Fibroblast of lung (primary cell): ENCODE measurements at regions not wholly inside any gene's neighbourhood (a gene's known extent, or its start where the extent isn't known, plus 50 kb on each side); places are given as distances from the start of the nearest gene placed in this dataset.

Experiments
- DNase-seq, 2 donors: peaks; one replicate each; pipeline versions ENCODE4 v3.0.0 to v3.0.0-alpha.2; 2010; ENCODE audit warnings: low read depth in 2 of 2
- H2AFZ ChIP-seq: 2 replicates; pipeline ENCODE4 v1.5.1; 2012; ENCODE audit warnings: low read length, control low read depth, inconsistent platforms
- H3K27ac ChIP-seq: 2 replicates; pipeline ENCODE4 v1.5.1; 2011; ENCODE audit warnings: low read length, control low read depth; ENCODE audit not compliant: insufficient read depth
- H3K27me3 ChIP-seq: 2 replicates; pipeline ENCODE4 v1.5.1; 2011; ENCODE audit warnings: mild to moderate bottlenecking, low read length; ENCODE audit not compliant: control insufficient read depth, insufficient read depth
- H3K36me3 ChIP-seq: 2 replicates; pipeline ENCODE4 v1.5.1; 2011; ENCODE audit warnings: low read length; ENCODE audit not compliant: control insufficient read depth, insufficient read depth
- H3K4me1 ChIP-seq: 2 replicates; pipeline ENCODE4 v1.5.1; 2011; ENCODE audit warnings: low read length; ENCODE audit not compliant: control insufficient read depth, insufficient read depth; ENCODE audit errors: extremely low read depth
- H3K4me2 ChIP-seq: 2 replicates; pipeline ENCODE4 v1.5.1; 2011; ENCODE audit warnings: low read length, control low read depth; ENCODE audit not compliant: insufficient read depth; ENCODE audit errors: extremely low read depth
- H3K4me3 ChIP-seq, 4 experiments: fragments of 200-600 bp in 1 of 4; sonication (generic) in 1 of 4; replicated peaks in 1 of 4; 2 replicates each; pipeline ENCODE4 v1.5.1; 2011 to 2016; ENCODE audit warnings: low read length in 4 of 4, low read depth in 3 of 4, mild to moderate bottlenecking in 3 of 4, control low read depth in 2 of 4, inconsistent platforms in 1 of 4, mixed read lengths in 1 of 4; ENCODE audit not compliant: insufficient read depth in 1 of 4; ENCODE audit errors: control extremely low read depth in 1 of 4
- H3K79me2 ChIP-seq: 2 replicates; pipeline ENCODE4 v1.5.1; 2012; ENCODE audit warnings: mild to moderate bottlenecking, low read length, inconsistent platforms; ENCODE audit not compliant: control insufficient read depth, insufficient read depth
- H3K9ac ChIP-seq: 2 replicates; pipeline ENCODE4 v1.5.1; 2011; ENCODE audit warnings: mild to moderate bottlenecking, low read length, control low read depth; ENCODE audit not compliant: insufficient read depth
- H3K9me3 ChIP-seq: 2 replicates; pipeline ENCODE4 v1.5.1; 2012; ENCODE audit warnings: low read depth, low read length; ENCODE audit not compliant: control insufficient read depth, insufficient read depth
- H4K20me1 ChIP-seq: 2 replicates; pipeline ENCODE4 v1.5.1; 2011; ENCODE audit warnings: low read length; ENCODE audit not compliant: control insufficient read depth, insufficient read depth; ENCODE audit errors: extremely low read depth
- CTCF ChIP-seq, 2 donors: IDR thresholded peaks in 1 of 2; conservative IDR thresholded peaks in 1 of 2; 1 replicate in 1 of 2; 2 replicates in 1 of 2; pipeline ENCODE4 v1.5.1; 2011 to 2012; ENCODE audit warnings: low read length in 2 of 2, control low read depth in 1 of 2, inconsistent platforms in 1 of 2, low read depth in 1 of 2, mild to moderate bottlenecking in 1 of 2
- EZH2 ChIP-seq: IDR thresholded peaks from 2 replicates; pipeline ENCODE4 v1.5.1; 2012; ENCODE audit warnings: low read length, control low read depth, mild to moderate bottlenecking; ENCODE audit errors: missing control alignments

- Histone ChIP-seq H3K4me1 (no peaks in the 10 kb centered on the region), H3K79me2 (no peaks in the 10 kb centered on the region), H3K4me2 (no peak overlapping the region), H3K36me3 (no peaks in the 10 kb centered on the region), H3K9me3 (no peaks in the 10 kb centered on the region), H2AFZ (no peak overlapping the region), H3K4me3 (no peak overlapping the region), H4K20me1 (no peaks in the 10 kb centered on the region), H3K27me3 (no peaks in the 10 kb centered on the region), H3K9ac (no peak overlapping the region), H3K27ac (no peak overlapping the region)
- no peak for TF ChIP-seq EZH2
- TF ChIP-seq CTCF (conservative IDR thresholded peaks at IDR 0.05 in 1 of 2, IDR thresholded peaks at IDR 0.05 in 1 of 2; ENCODE audit: low read depth in 1 of 2, low read length in 2 of 2) = no peak
- DNase-seq = no peak
Observed at GRCh38 chr13:66222127-66222526, 1008.0 kb downstream of the PCDH9 start.

GRCh38 chr13:66219506-66219905 lies 1010.6 kb downstream of the PCDH9 start:
- no peaks in the 10 kb centered on the region for H3K4me1 ChIP-seq

DNA sequence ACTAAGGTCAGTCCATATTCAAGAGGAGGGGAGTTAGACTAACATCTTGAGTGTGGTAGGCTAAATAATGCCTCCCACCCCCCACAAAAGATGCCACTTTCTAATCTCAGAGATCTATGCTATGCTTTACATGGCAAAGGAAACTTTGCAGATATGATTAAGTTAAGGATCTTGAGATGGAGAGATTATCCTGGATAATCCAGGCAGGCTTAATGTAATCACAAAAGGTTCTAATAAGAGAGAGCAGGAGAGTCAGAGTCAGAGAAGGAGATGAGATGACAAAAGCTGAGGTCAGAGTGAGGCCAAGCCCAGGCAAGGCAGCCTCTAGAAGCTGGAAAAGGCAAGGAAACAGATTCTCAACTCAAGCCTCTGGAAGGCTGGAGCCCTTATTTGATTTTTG lies 1011.6 kb downstream of the PCDH9 start:
- no peak overlapping the region for H3K27ac ChIP-seq
- H3K9me3 ChIP-seq = no peaks in the 10 kb centered on the region
- no peaks in the 10 kb centered on the region for H4K20me1 ChIP-seq
- no peak overlapping the region for H3K4me2 ChIP-seq
- no peaks in the 10 kb centered on the region for H3K36me3 ChIP-seq
- H3K79me2 ChIP-seq = no peaks in the 10 kb centered on the region
- H2AFZ ChIP-seq = no peak overlapping the region
- no peak overlapping the region for H3K4me3 ChIP-seq
- H3K9ac ChIP-seq = no peak overlapping the region
- DNase-seq = no peak
- H3K27me3 ChIP-seq = no peaks in the 10 kb centered on the region
- no peaks in the 10 kb centered on the region for H3K4me1 ChIP-seq
- no peak for TF ChIP-seq CTCF (conservative IDR thresholded peaks at IDR 0.05 in 1 of 2, IDR thresholded peaks at IDR 0.05 in 1 of 2; ENCODE audit: low read depth in 1 of 2, low read length in 2 of 2)
- no peak for TF ChIP-seq EZH2

More at GRCh38 chr13:66219506-66219905, 1010.6 kb downstream of the PCDH9 start:
- Histone ChIP-seq H3K4me2 (no peak overlapping the region), H4K20me1 (no peaks in the 10 kb centered on the region), H3K4me3 (no peak overlapping the region), H3K9me3 (no peaks in the 10 kb centered on the region), H3K79me2 (no peaks in the 10 kb centered on the region), H3K27me3 (no peaks in the 10 kb centered on the region), H2AFZ (no peak overlapping the region), H3K36me3 (no peaks in the 10 kb centered on the region), H3K9ac (no peak overlapping the region), H3K27ac (no peak overlapping the region)
- DNase-seq = no peak
- TF ChIP-seq EZH2 = no peak
- no peak for TF ChIP-seq CTCF (conservative IDR thresholded peaks at IDR 0.05 in 1 of 2, IDR thresholded peaks at IDR 0.05 in 1 of 2; ENCODE audit: low read depth in 1 of 2, low read length in 2 of 2)
